NK-92 treated with Interleukin-12 subunit alpha and Interleukin-12 subunit beta, amount 100 ng/mL, for 24 hours (cell line): ENCODE measurements at regions not wholly inside any gene's neighbourhood (a gene's known extent, or its start where the extent isn't known, plus 50 kb on each side); places are given as distances from the start of the nearest gene placed in this dataset.
A peak's percentile ranks its signal among the peaks of the same experiment; 100 is the strongest.

Source experiments
- DNase-seq: peaks from one replicate; lab custom pipeline; 2025; lab: John Stamatoyannopoulos, UW

- no peak for DNase-seq
Observed at GRCh38 chr10:101299211-101299610, 54.8 kb upstream of the BTRC start.

GRCh38 chr10:101301111-101301731, 52.7 kb upstream of the BTRC start:
- peak; percentile 5 for DNase-seq

GRCh38 chr10:101303087-101303703, 50.8 kb upstream of the BTRC start:
- no peak for DNase-seq
